GM18507 (cell line): ENCODE measurements at regions not wholly inside any gene's neighbourhood (a gene's known extent, or its start where the extent isn't known, plus 50 kb on each side); places are given as distances from the start of the nearest gene placed in this dataset.

Source experiments
- DNase-seq: peaks from one replicate; pipeline ENCODE4 v3.0.0; 2011; ENCODE audit warnings: low read depth; ENCODE audit not compliant: insufficient read length; ENCODE audit errors: extremely low spot score
- FAIRE-seq: peaks from 2 replicates; lab custom pipeline; 2011; peaks lifted over from hg19 to GRCh38; lab: Jason Lieb, UNC

DNA sequence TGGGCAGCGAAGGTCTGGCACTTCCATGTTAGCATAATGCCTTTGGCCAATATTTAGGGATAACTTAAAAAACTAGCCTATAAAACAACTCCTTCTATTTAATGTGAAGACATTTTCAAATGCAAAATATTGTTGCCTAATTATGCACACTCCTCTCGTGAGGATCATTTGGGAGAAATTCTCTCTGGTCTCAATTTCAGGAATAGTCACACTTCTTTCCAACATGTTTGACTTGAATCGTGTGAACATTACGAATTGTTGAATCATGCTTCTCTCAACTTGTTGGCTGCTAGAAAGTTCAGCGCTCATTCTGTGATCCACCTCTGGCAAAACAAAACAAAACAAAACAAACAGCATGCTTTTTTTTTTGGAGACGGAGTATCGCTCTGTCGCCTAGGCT is 313.2 kb downstream of the SEC23A start:
- FAIRE-seq (no peak), DNase-seq (no peak)

GRCh38 chr14:38788060-38788459 is 315.0 kb downstream of the SEC23A start:
- DNase-seq (no peak), FAIRE-seq (no peak)

DNA sequence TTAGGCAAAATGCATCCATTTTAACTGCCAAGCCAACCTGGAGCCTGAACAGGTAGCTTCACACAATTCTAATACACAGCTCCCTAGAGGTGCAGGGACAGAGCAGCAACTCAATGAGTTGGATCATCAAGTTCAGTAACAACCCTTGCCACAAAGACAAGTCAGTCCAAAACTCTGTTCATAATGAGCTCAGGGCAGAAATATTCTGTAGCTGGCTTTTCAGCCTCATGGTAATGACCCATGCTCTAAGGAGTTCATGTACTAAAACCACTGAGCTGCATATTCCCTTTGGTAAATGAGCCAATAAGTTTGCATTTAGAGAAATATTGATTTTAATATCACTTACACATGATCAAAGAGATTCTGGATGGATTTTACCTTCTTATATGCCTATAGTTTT is 316.1 kb downstream of the SEC23A start:
- FAIRE-seq (no peak), DNase-seq (no peak)

DNA sequence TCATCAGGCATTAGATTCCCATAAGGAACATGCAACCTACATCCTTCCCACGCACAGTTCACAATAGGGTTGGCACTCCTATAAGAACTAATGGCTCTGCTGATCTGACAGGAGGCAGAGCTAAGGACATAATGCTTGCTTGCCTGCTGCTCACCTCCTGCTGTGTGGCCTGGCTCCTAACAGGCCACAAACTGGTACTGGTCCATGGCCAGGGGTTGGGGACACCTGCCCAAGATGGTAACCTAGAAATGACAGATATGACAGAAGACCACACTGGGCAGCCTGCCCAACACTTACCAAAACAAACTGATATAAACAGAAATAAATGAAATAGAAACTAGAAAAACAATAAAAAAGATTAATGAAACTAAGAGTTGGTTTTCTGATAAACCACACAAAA is 325.6 kb downstream of the SEC23A start:
- FAIRE-seq (no peak), DNase-seq (no peak)

GRCh38 chr14:38775986-38776385 is 327.0 kb downstream of the SEC23A start:
- DNase-seq (no peak), FAIRE-seq (no peak)

GRCh38 chr14:38774162-38774561 is 328.9 kb downstream of the SEC23A start:
- FAIRE-seq = no peak
- DNase-seq = no peak

- no peak for FAIRE-seq
These were observed 332.8 kb downstream of the SEC23A start for GRCh38 chr14:38770251-38770650.

GRCh38 chr14:38762845-38763244 is 340.2 kb downstream of the SEC23A start:
- no peak for DNase-seq
- FAIRE-seq = no peak

More at GRCh38 chr14:38770251-38770650, 332.8 kb downstream of the SEC23A start:
- DNase-seq = no peak

GRCh38 chr14:38762426-38762825 is 340.6 kb downstream of the SEC23A start:
- no peak for DNase-seq

GRCh38 chr14:38761033-38761432 is 342.0 kb downstream of the SEC23A start:
- DNase-seq (no peak), FAIRE-seq (no peak)

More at GRCh38 chr14:38762426-38762825, 340.6 kb downstream of the SEC23A start:
- no peak for FAIRE-seq

DNA sequence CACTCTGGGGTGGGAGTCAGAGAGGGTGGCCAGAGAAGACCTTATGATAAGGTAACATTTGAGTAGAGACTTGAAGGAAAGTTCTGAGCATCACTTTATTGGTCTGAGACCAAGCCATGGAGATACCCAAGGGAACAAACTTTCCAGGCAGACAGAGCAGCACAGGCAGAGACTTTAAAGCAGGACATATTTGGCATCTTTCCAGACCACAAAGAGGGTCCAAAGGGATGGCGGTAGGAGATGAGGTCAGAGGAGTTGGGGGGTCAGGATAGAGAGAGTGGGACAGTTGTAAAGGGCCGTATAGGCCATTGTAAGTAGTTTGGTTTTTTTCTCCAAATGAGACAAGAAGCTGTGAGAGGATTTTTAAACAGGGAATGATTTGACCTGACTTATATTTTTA is 344.4 kb downstream of the SEC23A start:
- no peak for DNase-seq
- FAIRE-seq = no peak

- DNase-seq = no peak
These were observed 348.0 kb downstream of the SEC23A start for GRCh38 chr14:38755036-38755435.

DNA sequence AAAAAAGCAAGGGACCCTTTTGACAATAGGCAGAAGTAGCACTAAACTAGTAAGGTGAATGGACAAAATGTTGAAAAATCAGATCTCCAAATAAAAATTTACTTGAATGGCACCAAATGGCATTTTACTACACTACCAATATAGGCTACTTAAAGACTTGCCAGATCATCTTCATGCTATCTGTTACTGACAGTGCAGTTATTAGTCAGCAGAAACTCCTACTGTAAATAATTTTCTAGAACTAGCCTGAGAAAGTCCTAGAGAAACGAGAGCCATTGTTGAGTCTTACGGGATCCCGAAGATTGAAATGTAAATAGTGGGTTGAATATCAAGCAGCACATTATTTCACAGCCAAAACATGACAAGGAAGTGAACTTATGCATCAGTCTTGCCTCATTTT is 350.3 kb downstream of the SEC23A start:
- DNase-seq (no peak), FAIRE-seq (no peak)

More at GRCh38 chr14:38755036-38755435, 348.0 kb downstream of the SEC23A start:
- no peak for FAIRE-seq

DNA sequence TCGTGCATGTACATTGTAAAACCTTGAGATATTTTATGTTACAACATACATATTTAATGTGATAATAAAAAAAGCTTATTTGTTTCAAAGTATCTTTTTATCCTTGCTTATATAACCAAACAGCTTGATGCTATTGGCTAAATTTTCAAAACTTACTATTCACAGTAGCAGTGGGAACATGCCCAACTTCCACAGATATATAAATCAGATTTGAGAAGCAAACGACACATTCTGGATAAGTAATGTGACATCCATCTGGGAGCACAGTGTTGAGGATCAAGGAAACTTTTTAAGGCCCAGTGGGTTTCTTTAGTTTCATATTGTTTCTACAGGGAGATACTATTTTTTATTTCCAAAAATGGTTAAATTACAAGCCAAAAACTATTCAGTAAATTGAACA is 350.7 kb downstream of the SEC23A start:
- FAIRE-seq (no peak), DNase-seq (no peak)

DNA sequence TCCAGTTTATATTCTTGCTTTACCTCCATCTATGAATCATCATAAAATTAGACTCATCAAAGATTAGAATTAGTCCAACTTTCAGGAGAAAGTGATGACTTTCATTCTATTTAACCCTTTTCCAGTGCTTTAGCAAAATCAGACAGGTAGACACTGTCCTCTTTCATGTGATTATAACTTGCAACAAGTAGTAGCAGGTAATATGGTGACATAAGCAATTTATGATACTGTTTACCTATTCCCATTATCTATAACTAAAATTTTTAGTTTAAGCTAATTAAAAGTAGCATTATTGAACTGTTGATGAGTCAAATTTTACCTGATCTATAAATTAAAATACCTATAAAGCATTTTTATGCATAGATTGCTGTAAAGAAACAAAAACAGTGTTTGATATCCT is 351.6 kb downstream of the SEC23A start:
- DNase-seq (no peak), FAIRE-seq (no peak)

DNA sequence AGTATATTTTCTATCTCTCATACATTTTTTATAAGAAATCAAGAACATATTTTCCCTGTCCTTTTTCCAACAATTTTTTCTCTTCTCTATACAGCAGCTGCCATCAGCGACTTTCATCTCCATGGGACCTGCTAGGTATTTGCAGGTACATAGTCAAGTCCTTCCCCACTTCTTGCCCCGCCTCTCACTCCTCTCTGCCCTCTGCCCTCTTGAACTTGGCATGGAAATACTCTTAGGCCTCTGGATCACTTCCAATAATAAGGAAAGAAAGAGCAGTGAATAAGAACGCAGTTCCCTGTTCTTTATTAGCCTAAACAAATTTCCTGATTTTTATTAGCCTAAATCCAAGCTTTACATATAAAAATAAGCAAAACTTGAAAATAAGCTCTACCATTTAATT is 353.1 kb downstream of the SEC23A start:
- DNase-seq (no peak), FAIRE-seq (no peak)

GRCh38 chr14:38745861-38746260 is 357.2 kb downstream of the SEC23A start:
- FAIRE-seq (no peak), DNase-seq (no peak)

- FAIRE-seq (no peak), DNase-seq (no peak)
These were observed 359.0 kb downstream of the SEC23A start for GRCh38 chr14:38743966-38744584.

DNA sequence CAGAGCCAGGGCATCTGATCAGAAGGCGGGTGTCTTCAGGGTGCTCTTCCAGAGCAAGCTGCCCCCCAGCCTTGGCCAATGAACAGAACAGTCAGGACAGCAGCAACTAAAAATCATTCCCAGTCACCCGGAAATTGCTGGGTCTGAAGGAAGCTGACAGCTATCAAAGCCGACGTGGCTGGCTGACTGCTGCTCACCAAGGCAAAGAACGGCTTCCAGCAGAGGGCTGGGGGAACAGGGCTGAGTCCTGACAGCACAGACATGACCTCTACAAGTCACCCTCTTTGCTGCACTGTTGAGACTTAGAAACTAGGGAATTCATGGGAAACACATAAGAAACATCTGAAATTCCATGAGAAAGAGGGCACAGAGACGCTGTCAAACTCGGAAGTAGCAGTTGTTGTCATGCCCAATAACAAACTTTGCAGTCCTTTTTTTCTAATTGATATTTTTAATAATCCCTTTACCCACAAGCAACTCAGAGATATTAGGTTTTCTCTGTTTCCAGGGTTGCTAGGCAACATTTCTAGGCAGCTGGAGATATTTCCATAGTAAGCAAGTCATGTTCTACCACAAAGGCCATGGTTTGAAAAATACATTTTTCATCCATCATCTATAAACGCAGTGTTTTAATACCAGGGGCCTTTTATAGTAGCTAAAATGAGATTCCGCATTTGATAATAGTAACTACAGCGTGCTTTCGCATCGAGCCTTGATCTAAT is 365.2 kb downstream of the SEC23A start:
- no peak for FAIRE-seq
- DNase-seq = no peak

- no peak for DNase-seq
- no peak for FAIRE-seq
These were observed 368.0 kb downstream of the SEC23A start for GRCh38 chr14:38735005-38735404.

DNA sequence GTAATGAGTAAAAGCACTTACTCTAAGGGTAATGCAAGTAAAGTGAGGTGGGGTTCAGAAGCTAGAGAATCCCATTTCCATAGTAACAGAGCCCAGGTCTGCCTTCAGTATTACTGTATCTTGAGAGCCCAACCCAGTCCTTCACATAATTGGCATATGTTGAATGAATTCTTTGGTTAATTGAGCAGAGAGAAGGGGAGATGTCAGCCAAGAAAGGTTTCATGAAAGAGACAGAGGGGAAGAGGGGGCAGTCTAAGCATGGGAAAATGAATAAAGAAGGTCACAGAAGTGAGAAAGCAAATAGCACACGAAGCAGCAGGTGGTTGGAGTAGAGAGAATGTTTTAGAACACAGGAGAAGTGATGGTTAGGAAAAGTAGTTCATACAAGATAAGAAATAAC is 371.1 kb downstream of the SEC23A start:
- no peak for DNase-seq
- FAIRE-seq = no peak
